Sigmoid colon (tissue), 4 donors: ENCODE measurements at regions not wholly inside any gene's neighbourhood (a gene's known extent, or its start where the extent isn't known, plus 50 kb on each side); places are given as distances from the start of the nearest gene placed in this dataset.

Source experiments
- CTCF ChIP-seq, 4 experiments: fragments of 450-650 bp in 3 of 4; fragments of 200-600 bp in 1 of 4; IDR thresholded peaks; one replicate each; pipeline ENCODE4 v1.5.1; 2016 to 2019; ENCODE audit warnings: antibody characterized with exemption in 4 of 4, mild to moderate bottlenecking in 3 of 4, moderate library complexity in 2 of 4
- EP300 ChIP-seq, 4 donors: sonication (generic); formaldehyde crosslinking; IDR thresholded peaks; one replicate each; pipeline ENCODE4 v1.6.1; 2017; ENCODE audit warnings: antibody characterized with exemption in 4 of 4
- POLR2A ChIP-seq, 2 donors: fragments of 450-650 bp; IDR thresholded peaks; one replicate each; pipeline ENCODE4 v1.6.1; 2016; ENCODE audit warnings: antibody characterized with exemption in 2 of 2, mild to moderate bottlenecking in 2 of 2, moderate library complexity in 2 of 2
- POLR2AphosphoS5 ChIP-seq, 4 donors: sonication (generic); formaldehyde crosslinking; IDR thresholded peaks; one replicate each; pipeline ENCODE4 v1.6.1; 2017; ENCODE audit warnings: antibody characterized with exemption in 4 of 4

- TF ChIP-seq CTCF (IDR thresholded peaks at IDR 0.05): no peak
- no peak for TF ChIP-seq POLR2AphosphoS5 (IDR thresholded peaks at IDR 0.05)
- TF ChIP-seq POLR2A (IDR thresholded peaks at IDR 0.05): no peak
- TF ChIP-seq EP300 (IDR thresholded peaks at IDR 0.05): no peak
These were observed 154.1 kb downstream of the TAF11L14 start for GRCh38 chr5:17788351-17788750.
